ENCODE measurements at regions not wholly inside any gene's neighbourhood (a gene's known extent, or its start where the extent isn't known, plus 50 kb on each side); places are given as distances from the start of the nearest gene placed in this dataset.
"Not testable (repeated sequence)": the region's sequence is repeated elsewhere in the genome, so short reads cannot be mapped to it uniquely, and the experiment has no call there.

- not testable (repeated sequence) for DNase-seq (ENCODE audit: low spot score)
These were observed 325.2 kb downstream of the BCL2L11 start for GRCh38 chr2:111445941-111446340.

DNA sequence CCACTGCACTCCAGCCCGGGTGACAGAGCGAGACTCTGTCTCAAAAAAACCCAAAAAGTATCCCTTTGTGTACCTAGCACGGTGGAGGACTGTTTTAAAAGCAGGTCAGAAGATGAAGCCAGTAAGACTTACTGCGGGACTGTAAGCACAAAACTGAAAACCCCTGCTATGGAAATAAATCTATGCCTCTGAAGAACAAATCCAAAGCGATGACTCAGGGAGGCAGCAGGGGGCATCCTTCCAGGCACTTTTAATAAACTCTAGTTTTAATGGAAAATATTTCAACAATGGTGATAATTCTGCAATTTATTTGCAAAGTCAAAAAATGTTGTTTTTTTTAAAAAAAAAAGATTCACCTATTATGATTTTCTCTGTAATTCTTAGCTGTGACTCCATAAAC is 326.8 kb downstream of the BCL2L11 start:
- not testable (repeated sequence) for DNase-seq (ENCODE audit: low spot score)

GRCh38 chr2:111448796-111449195 is 328.1 kb downstream of the BCL2L11 start:
- not testable (repeated sequence) for DNase-seq (ENCODE audit: low spot score)

GRCh38 chr2:111450526-111450925 is 329.8 kb downstream of the BCL2L11 start:
- not testable (repeated sequence) for DNase-seq (ENCODE audit: low spot score)

- not testable (repeated sequence) for DNase-seq (ENCODE audit: low spot score)
These were observed 331.0 kb downstream of the BCL2L11 start for GRCh38 chr2:111451692-111452199.

DNA sequence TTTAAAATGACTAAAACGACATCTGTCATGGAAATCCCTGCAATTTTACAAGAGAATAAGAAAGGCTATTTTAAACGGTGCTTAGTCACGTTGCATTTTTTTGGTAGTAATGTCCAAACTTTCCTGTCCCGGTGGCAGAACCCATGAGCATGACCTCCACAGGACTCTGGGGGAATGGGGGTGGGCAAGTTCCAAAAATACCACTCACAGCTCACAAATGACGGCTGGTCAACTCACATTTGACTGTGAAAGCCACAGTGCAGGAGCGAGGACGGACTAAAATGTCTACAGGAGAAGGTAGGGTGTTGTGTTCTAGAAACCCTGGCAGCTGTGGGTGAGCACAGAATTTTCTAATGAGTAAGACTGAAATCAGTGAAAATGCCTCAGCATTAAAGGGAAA is 331.5 kb downstream of the BCL2L11 start:
- DNase-seq (ENCODE audit: low spot score): not testable (repeated sequence)

DNA sequence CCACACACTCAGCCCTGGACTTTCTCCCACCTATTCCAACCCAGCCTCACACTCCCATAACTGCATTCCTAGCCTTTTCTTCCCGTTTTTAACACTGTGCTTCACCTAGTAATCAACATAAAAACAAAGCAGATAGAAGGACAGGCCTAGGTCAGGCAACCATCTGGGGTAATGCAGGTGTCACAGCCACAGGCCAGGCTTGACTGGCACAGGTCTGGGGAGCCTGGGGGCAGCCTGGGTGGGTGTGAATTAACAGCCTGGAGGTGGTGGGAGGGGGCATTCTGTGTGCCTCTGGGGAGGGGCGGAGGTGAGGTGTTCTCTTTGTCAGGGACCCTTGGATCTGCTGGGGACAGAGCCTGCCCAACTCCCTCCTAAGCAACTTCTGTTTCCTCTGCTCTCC is 332.6 kb downstream of the BCL2L11 start:
- DNase-seq (ENCODE audit: low spot score): not testable (repeated sequence)

DNA sequence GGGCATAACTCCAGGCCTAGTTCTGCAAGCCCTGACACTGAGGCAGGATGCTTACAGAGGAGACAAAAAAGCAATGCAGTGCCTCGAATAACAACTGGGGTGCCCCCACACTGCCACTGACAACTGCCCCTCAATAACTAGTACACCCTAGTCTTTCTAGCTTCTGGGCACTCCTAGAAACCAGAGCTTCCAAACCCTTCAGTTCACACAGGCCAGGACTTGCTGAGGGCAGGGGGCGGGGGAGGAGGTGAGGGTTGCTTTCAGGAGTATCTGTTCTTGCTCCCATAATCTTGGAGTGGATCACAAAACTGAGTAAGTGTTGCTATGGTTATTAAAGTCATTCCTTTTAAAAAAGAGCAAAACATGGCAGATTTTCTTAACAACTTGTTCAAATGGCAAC is 333.1 kb downstream of the BCL2L11 start:
- not testable (repeated sequence) for DNase-seq (ENCODE audit: low spot score)

- not testable (repeated sequence) for DNase-seq (ENCODE audit: low spot score)
These were observed 333.7 kb downstream of the BCL2L11 start for GRCh38 chr2:111454404-111454803.

GRCh38 chr2:111455016-111456015 is 334.6 kb downstream of the BCL2L11 start:
- DNase-seq (ENCODE audit: low spot score): not testable (repeated sequence)

DNA sequence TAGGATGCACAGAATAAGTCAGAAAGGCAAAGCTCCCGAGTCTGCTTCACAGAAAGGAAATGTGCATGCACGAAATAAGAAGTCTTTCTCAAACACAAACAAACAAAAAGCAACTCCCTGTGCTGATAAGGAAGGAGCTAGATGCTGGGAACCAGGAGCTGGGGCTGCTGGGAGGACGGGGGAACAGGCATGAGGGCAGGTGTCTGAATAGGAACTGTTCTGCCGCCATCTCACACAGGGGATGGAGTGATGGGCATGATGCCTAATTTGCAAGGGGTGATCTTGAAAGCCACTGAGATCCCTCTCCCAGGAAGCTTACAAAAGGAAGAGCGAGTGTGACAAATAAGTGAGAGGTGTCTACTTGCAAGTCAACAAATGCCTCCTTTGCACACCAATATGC is 336.5 kb downstream of the BCL2L11 start:
- DNase-seq (ENCODE audit: low spot score): not testable (repeated sequence)

DNA sequence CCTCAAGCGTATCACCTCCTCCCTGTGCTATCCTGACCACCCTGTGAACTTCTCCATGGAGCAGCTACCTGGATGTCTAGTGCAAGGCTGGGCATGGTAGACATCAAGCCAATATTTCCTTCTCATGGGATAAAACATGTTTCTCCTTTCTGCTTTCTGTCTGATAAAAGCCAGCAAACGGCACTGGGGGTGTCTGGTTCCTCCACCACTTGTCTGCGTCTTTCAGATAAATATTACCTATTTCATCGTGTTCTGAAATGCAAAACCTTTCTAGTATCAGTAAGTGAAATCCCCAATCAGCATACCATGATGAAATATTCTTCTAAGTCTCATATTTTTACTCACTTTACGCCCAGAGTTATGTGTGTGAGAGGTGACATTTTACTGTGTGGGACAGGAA is 340.2 kb downstream of the BCL2L11 start:
- DNase-seq (ENCODE audit: low spot score): not testable (repeated sequence)

DNA sequence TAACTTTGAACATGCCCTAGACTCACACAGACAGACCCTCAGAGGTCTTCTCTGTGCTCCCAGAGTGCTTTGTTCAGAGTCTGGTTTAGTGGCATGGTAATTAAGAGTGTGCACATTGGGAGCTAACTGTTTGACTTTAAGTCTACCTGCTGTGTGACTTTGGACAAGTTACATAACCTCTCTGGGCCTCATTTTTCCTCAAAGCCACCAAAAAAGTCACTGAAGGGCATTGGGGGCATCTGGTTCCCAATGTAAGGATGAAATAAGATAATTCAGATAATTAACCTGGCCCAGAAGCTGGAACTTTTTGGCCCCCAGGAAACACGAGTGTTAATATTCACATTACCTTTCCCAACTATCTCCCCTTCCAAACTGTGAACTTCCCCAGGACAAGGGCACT is 341.1 kb downstream of the BCL2L11 start:
- DNase-seq (ENCODE audit: low spot score): not testable (repeated sequence)

GRCh38 chr2:111462572-111462971 is 341.9 kb downstream of the BCL2L11 start:
- DNase-seq (ENCODE audit: low spot score): not testable (repeated sequence)

DNA sequence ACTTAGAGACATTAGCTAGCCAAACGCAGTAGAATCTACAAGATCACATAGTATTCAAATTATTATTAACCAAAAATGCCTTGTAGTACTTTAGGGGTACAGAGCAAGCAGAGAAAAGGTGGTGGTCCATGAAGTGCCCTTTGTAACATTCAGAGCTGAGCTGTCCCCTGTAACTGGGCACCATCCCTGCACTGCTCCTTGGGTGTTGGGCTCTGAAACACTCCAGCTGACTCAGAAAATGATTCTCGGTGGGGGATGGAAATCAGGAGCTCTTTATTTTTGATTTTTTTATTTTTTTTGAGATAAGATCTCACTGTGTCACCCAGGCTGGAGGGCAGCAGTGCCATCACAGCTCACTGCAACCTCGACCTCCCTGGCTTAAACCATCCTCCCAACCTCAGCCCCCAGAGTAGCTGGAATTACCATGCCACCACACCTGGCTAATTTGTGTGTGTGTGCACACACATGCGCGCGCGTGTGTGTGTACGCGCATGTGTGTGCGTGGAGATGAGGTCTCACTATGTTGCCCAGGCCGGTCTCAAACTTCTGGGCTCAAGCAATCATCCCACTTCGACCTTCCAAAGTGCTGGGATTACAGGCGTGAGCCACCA is 342.6 kb downstream of the BCL2L11 start:
- not testable (repeated sequence) for DNase-seq (ENCODE audit: low spot score)

DNA sequence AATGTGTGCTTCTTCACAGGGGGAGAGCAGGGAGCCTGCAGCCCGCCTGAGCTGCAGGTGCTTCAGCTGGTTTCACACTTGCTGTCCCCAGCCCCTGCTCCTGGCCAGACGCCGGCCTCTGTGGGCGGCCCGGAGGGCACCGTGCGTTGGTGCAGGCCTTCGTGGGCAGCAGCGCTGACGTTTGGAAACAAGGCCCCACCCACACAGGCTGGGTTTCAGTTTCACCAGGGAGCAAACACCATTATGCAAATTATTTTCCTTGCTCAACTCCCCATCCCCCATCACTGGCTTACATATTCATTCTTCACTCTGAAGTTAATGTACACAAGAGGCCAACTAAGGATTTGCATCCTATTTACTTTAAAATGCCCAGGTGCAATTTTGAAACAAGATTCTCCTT is 343.2 kb downstream of the BCL2L11 start:
- peak; percentile 53 for DNase-seq (ENCODE audit: low spot score)

DNA sequence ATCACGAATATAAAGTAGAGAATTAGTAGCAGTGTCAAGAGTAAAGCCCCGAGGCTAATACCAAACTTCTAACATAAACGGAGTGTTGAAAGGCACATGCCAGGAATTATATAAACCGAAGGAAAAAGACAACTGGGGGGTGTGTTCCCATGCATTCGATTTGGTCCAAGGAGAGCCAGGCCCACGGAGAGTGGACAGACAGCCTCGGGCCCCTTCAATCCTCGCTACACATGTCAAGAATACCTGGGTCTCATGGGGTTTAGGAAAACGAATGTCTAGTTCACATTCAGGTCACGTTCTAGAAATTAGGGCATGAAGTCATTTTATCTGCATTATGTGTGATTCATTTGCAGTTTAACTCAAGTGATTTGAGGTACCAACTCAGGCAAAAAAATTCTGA is 343.7 kb downstream of the BCL2L11 start:
- DNase-seq (ENCODE audit: low spot score): not testable (repeated sequence)

GRCh38 chr2:111465521-111465920 is 344.8 kb downstream of the BCL2L11 start:
- not testable (repeated sequence) for DNase-seq (ENCODE audit: low spot score)

GRCh38 chr2:111466744-111467143 is 346.0 kb downstream of the BCL2L11 start:
- DNase-seq (ENCODE audit: low spot score): not testable (repeated sequence)

DNA sequence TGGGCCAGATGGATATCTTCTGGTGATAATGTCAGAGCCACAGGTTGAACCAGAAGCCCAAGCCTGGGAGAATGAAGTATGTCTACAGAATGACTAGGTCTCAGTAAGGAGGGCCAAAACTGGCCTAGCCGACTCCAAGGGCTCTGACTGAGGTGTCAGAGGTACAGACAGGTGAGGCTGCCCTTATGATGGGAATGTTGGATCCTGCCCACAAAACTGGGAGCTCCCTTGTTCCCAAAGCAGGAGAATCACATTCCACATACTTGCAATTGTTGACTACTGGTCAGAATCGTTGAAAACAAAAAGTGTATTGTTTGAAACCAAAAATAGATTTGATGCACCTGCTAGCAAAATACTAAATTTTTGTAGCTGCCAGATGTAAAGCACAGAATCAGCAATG is 350.2 kb downstream of the BCL2L11 start:
- not testable (repeated sequence) for DNase-seq (ENCODE audit: low spot score)

DNA sequence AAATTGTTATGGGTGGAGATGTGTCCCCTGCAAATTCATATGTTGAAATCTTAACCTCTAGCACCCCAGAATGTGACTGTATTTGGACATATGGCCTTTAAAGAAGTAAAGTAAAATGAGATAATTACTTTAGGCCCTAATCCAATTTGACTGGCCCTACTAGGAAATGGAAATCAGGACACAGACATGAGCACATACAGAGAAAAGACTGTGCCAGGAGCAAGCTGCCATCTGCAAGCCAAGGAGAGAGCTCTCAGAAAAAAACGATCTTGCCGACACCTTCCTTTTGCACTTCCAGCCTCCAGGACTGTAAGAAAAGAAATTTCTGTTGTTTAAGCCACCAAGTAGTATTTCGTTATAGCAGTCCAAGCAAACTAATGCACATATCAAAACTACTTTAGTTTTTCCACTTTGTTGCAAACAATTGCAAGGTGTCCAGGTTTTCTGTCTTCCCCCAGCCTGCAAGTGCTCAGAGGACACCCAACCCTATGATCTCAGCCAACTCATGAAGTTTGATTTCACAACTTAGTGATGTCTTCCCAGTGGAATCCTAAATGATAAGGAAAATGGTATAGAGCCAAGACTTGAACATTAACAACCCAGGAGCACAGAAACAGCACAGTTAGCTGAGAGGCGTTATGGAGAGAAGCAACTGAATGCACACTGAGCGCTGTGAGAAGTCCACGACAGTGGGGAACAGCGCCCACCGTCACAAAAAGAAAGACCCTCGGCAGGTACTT is 351.2 kb downstream of the BCL2L11 start:
- DNase-seq (ENCODE audit: low spot score): not testable (repeated sequence)

DNA sequence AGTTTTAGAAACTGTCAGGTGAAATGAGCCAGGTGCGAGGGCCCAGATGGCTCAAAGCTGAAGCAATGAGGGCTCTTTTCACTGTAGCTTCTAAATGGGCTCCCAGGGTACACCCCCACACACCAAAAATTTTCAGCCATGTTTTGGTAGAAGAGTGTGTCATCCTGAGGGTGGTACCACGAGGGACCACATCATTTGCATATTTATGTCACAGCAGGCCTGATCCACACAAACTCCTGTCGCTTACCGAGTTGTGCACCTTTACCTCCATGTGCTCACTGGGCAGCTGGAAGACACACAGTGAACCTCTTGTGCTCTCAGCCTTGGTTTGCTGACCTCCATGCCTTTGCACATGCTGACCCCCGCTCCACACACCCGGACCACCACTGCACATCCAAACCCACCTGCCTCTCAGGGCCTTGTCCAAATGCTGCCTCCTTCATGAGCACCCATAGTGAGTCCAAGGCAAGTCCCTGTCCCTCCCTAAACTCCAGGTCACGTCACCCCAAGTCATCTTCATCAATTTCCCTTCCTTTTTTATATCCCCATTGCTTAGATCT is 352.2 kb downstream of the BCL2L11 start:
- not testable (repeated sequence) for DNase-seq (ENCODE audit: low spot score)

Data from activated CD4-positive, alpha-beta T cell treated with anti-CD3 and anti-CD28 coated beads, Interleukin-2, Interleukin-4, amounts not matched to agents 100 ng/mL and 50 ng/mL, durations not matched to agents 16 hours and 8 hours (primary cell).